Glutamatergic neuron (in vitro differentiated cells): ENCODE measurements at regions not wholly inside any gene's neighbourhood (a gene's known extent, or its start where the extent isn't known, plus 50 kb on each side); places are given as distances from the start of the nearest gene placed in this dataset.

Experiments used
- DNase-seq: peaks from one replicate; pipeline ENCODE4 v3.0.0; 2022
- H3K27ac Mint-ChIP-seq: one replicate; pipeline ENCODE4 v1.8.0; 2020; ENCODE audit warnings: mild to moderate bottlenecking, mixed read lengths, inconsistent platforms; ENCODE audit not compliant: unreplicated experiment
- H3K27me3 Mint-ChIP-seq: one replicate; pipeline ENCODE4 v1.8.0; 2020; ENCODE audit warnings: mild to moderate bottlenecking, moderate library complexity, mixed read lengths, inconsistent platforms; ENCODE audit not compliant: unreplicated experiment
- H3K36me3 Mint-ChIP-seq: one replicate; pipeline ENCODE4 v1.8.0; 2020; ENCODE audit warnings: mild to moderate bottlenecking, mixed read lengths, inconsistent platforms; ENCODE audit not compliant: unreplicated experiment
- H3K4me1 Mint-ChIP-seq: one replicate; pipeline ENCODE4 v1.8.0; 2020; ENCODE audit warnings: mild to moderate bottlenecking, low read depth, mixed read lengths, inconsistent platforms; ENCODE audit not compliant: unreplicated experiment
- H3K4me3 Mint-ChIP-seq: one replicate; pipeline ENCODE4 v1.8.0; 2020; ENCODE audit warnings: mild to moderate bottlenecking, mixed read lengths, inconsistent platforms; ENCODE audit not compliant: unreplicated experiment
- H3K9me3 Mint-ChIP-seq: one replicate; pipeline ENCODE4 v1.8.0; 2020; ENCODE audit warnings: mild to moderate bottlenecking, moderate library complexity, mixed read lengths, inconsistent platforms; ENCODE audit not compliant: unreplicated experiment
- TF ChIP-seq, protein P1 (sequence below): fragments of 200-600 bp; sonication (generic); IDR thresholded peaks from one replicate; pipeline ENCODE4 v1.5.0; 2021; ENCODE audit not compliant: partially characterized antibody, unreplicated experiment

DNA sequence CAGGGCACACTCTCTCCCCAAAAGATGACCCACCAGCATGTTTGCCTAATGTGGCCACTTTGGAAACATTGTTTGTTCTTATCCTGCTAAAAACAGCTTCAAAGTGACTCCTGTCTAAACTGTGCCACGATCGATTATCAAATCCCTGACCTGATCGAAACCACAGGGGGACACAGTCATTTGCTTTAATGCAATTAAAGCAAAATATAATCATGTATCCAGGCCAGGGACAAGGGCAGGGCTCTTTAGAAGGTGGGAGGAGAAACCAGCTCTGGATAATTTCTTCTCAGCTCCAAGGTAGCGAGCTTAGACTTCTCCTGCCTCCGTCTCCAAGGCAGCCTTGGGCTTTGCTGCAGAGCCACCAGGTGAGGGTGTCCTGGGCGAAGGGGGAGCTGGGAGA, 95.0 kb upstream of the HAND1 start:
- Mint-ChIP-seq H3K36me3 (no peaks in the 10 kb centered on the region), H3K4me1 (peaks cover 7% of the 10 kb centered on the region), H3K27ac (no peak overlapping the region), H3K27me3 (peaks cover 6% of the 10 kb centered on the region), H3K9me3 (peaks cover 6% of the 10 kb centered on the region), H3K4me3 (no peak overlapping the region)
- TF ChIP-seq, protein P1, sequence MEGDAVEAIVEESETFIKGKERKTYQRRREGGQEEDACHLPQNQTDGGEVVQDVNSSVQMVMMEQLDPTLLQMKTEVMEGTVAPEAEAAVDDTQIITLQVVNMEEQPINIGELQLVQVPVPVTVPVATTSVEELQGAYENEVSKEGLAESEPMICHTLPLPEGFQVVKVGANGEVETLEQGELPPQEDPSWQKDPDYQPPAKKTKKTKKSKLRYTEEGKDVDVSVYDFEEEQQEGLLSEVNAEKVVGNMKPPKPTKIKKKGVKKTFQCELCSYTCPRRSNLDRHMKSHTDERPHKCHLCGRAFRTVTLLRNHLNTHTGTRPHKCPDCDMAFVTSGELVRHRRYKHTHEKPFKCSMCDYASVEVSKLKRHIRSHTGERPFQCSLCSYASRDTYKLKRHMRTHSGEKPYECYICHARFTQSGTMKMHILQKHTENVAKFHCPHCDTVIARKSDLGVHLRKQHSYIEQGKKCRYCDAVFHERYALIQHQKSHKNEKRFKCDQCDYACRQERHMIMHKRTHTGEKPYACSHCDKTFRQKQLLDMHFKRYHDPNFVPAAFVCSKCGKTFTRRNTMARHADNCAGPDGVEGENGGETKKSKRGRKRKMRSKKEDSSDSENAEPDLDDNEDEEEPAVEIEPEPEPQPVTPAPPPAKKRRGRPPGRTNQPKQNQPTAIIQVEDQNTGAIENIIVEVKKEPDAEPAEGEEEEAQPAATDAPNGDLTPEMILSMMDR = no peak
- DNase-seq = no peak

DNA sequence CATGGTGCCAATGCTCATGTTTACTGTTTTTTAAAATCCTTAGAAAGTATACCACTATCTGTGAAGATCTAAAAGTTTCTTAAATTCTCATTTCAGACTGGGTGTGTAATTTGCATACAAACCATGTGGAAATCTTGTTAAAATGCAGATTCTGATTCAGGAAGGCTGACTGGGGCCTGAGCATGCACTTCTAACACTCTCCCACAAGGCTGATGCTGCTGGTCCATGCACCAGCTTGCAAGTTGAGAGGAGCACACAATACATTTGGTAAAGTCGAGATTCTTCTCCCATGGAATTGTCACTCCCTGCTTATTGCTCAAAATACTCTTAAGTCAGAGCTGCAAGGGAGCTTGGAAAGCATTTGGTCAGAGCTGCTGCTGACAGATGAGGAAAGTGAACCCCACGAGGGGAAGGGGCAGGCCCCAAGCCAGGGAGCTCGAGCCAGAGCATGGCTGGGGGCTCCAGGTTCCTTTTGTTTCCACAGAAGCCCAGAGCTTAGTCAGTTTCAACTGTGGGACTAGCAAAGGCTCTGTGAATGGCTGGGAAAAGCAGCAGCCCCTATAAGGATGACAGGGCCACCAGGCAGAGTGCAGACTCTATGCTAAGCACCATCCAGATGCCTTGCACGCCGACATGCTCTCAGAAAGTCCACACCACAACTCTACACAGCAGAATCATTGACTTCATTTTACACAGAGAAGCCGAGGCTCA, 93.5 kb upstream of the HAND1 start:
- TF ChIP-seq, protein P1 = no peak
- H3K9me3 Mint-ChIP-seq = peaks cover 3% of the 10 kb centered on the region
- no peak for DNase-seq
- no peak overlapping the region for H3K27ac Mint-ChIP-seq
- peaks cover 9% of the 10 kb centered on the region for H3K4me1 Mint-ChIP-seq
- no peak overlapping the region for H3K4me3 Mint-ChIP-seq
- H3K36me3 Mint-ChIP-seq = no peaks in the 10 kb centered on the region
- H3K27me3 Mint-ChIP-seq = peaks cover 8% of the 10 kb centered on the region

DNA sequence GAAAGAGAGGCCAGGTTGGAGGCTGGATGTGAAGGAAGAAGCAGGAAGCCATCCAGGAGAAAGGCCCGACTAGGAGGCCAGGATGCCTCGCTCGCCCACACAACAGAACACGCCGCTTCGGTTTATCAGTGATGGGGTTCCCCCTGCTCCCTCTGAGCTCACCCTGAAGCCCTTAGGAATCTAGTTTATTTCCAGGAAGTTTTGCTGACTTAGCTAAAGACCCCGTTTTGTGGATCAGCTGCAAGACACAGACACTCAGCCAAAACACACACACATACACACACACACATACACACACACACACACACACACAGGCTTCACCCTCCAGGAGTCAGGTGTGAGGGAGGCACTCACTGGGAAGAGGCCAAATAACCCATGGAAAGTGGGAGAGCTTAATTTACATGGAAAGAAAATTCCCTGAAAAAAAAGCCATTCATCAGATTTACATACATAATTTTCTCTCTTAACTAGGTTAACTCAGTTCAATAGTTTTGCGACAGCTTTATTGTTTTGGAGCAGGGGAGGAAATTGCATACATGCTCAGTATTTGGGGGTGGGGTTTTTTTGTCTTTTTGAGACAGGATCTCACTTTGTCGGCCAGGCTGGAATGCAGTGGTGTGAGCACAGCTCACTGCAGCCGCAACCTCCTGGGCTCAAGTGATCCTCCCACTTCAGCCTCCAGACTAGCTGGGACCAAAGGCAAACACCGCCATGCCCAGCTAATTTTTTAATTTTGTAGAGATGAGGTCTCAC, 92.7 kb upstream of the HAND1 start:
- H3K9me3 Mint-ChIP-seq = peaks cover 3% of the 10 kb centered on the region
- TF ChIP-seq, protein P1 = no peak
- peaks cover 8% of the 10 kb centered on the region for H3K27me3 Mint-ChIP-seq
- DNase-seq = no peak
- no peak overlapping the region for H3K4me3 Mint-ChIP-seq
- no peak overlapping the region for H3K27ac Mint-ChIP-seq
- no peaks in the 10 kb centered on the region for H3K36me3 Mint-ChIP-seq
- H3K4me1 Mint-ChIP-seq = peaks cover 9% of the 10 kb centered on the region

DNA sequence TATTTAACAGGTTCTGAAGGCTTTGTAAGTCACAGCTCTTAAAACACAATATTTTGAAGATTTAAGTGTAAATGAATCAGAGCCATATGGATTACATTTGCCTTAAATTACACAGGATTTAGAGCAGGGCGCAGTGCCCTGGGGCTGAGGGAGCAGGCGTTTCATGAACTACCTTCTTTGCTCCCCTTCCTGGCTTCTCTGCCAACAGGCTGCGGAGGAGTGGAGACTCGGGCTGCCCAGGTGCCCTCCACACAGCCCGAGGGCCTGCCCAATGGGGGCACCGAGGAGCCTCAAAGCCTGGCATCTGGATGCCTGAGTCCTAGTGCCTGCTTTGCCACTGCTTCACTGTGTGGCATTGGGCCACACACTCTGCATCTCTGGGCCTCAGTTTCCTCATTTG, 90.6 kb upstream of the HAND1 start:
- Mint-ChIP-seq H3K27ac (no peak overlapping the region), H3K4me1 (peaks cover 9% of the 10 kb centered on the region), H3K9me3 (peaks cover 5% of the 10 kb centered on the region), H3K27me3 (peaks cover 8% of the 10 kb centered on the region), H3K4me3 (no peak overlapping the region), H3K36me3 (peaks cover 4% of the 10 kb centered on the region)
- no peak for DNase-seq
- TF ChIP-seq, protein P1 = no peak

DNA sequence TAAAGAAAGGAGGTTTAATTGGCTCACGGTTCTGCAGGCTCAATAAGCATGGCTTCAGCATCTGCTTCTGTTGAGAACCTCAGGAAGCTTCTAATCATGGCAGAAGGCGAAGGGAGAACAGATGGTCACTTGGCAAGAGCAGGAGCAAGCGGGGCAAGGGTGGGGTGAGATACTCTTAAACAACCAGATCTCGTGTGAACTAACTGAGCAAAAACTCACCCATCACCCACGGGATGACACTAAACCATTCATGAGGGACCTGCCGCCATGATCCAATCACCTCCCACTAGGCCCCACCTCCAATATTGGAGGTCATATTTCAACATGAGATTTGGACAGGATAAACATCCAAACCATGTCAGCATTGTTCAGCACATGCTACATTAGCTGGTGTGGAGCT, 89.1 kb upstream of the HAND1 start:
- Mint-ChIP-seq H3K4me3 (no peak overlapping the region), H3K4me1 (peaks cover 9% of the 10 kb centered on the region), H3K27me3 (peaks cover 5% of the 10 kb centered on the region), H3K27ac (peak overlapping the region; percentile 43), H3K36me3 (peaks cover 4% of the 10 kb centered on the region), H3K9me3 (peaks cover 5% of the 10 kb centered on the region)
- TF ChIP-seq, protein P1 = no peak
- DNase-seq = no peak
